IPS-NIHi7 (cell line): ENCODE measurements at regions not wholly inside any gene's neighbourhood (a gene's known extent, or its start where the extent isn't known, plus 50 kb on each side); places are given as distances from the start of the nearest gene placed in this dataset.
"Not testable (repeated sequence)": the region's sequence is repeated elsewhere in the genome, so short reads cannot be mapped to it uniquely, and the experiment has no call there.

ENCODE experiments used
- DNase-seq: peaks from one replicate; pipeline ENCODE4 v3.0.0; 2012; ENCODE audit warnings: mixed read lengths; ENCODE audit errors: extremely low spot score

DNA sequence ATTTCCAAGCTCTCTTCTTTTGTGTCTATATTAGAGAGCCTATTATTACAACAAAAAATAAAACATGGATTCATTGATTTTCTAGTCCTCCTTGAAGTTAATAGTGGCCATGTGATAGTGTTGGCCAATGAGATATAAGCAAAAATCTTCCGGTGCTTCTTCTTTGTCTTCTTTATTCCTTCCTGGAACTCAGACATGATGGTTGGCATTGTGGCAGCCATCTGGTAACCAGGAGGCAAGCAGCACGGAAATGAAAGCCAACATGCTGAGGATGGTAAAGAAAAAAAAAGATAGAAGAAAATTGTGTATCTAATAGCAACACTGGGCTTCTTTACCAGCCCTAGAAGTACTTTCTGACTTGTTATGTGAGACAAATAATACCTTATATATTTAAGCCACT lies 50.8 kb upstream of the SEL1L start:
- no peak for DNase-seq

- DNase-seq, result peak; percentile 28
Measured at GRCh38 chr14:81589381-81590065, 55.9 kb upstream of the SEL1L start.

- no peak for DNase-seq
Measured at GRCh38 chr14:81591266-81591665, 57.6 kb upstream of the SEL1L start.

DNA sequence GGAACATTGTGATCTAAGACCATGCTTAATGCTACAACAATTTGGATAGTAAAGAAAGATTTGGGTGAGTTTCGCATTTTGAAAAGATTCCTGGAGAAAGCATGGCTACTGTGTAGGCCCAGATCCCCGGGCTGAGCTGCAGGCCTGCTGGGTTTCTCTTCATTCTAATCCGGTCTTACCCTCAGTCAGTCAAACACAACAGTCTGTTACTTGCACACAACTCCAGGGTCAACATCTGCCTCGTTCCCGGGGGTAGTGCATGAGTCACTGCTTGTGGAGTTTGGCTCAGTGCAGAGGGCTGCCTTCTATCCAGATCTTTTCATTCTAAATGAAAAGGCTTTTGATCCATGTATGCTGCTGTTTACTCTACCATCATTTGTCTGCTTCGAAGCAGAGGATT lies 60.4 kb upstream of the SEL1L start:
- peak; percentile 58 for DNase-seq

DNA sequence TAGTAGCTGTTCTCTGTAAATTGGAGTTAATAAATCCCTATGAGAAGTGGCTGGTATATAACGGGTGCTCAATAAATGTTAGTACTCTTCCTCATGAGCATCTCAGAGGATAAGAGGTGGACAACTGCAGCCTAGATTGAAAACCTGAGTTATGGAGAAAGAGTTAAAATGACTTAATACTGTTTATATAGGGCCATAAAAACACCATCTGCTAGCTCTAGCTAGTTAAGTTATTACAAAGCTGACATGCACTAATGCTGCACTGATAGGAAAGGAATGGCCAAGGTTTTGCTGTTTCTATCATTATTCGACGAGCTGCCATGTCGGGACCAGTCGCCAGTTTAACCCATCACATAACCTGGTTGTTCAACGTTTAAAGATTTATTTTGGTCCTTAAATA lies 72.0 kb upstream of the SEL1L start:
- no peak for DNase-seq

GRCh38 chr14:81613341-81614045 lies 79.8 kb upstream of the SEL1L start:
- no peak for DNase-seq

DNA sequence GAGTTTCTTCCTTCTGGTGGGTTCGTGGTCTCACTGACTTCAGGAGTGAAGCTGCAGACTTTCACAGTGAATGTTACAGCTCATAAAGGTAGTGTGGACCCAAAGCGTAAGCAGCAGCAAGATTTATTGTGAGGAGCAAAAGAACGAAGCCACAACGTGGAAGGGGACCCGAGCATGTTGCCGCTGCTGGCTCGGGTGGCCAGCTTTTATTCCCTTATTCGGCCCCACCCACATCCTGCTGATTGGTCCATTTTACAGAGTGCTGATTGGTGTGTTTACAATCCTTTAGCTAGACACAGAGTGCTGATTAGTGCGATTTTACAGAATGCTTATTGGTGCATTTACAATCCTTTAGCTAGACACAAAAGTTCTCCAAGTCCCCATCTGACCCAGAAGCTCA lies 80.6 kb upstream of the SEL1L start:
- DNase-seq, result not testable (repeated sequence)

- no peak for DNase-seq
Measured at GRCh38 chr14:81618695-81619094, 85.0 kb upstream of the SEL1L start.

- DNase-seq, result no peak
Measured at GRCh38 chr14:81619816-81620215, 86.2 kb upstream of the SEL1L start.

GRCh38 chr14:81623771-81624396 lies 90.2 kb upstream of the SEL1L start:
- not testable (repeated sequence) for DNase-seq

DNA sequence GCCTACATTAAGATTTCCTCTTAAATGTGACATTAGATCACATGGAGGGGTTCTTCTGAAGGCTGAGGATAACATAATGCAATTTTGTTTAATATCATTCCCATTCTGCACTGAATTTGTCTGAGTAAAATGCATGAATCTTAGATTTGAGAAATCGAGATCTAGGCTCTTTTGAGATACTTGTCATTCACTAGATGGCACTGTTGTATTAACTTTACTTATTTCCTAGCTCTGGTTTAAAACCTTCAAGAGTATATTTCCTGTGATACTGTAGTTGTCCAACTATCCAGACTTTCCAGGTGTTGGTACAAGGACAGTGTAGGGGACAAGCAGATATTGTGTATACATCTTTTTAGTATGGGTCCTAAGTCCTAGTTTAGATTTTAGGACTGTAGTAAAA lies 91.7 kb upstream of the SEL1L start:
- DNase-seq, result peak; percentile 22

DNA sequence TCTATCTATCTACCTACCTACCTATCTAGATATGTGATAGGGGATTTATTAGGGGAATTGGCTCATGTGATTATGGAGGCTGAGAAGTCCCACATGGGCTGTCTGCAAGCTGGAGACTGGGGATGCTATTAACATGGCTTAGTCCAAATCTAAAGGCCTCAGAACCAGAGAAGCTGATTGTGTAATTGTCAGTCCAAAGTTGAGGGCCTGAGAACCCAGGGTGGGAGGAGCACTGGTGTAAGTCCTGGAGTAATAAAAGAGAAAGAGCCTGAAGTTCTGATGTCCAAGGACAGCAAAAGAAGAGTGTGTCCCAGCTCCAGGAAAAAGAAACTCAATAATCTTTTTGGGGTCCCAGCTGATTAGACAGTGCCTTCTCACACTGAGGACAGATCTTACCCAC lies 98.5 kb upstream of the SEL1L start:
- no peak for DNase-seq

- DNase-seq, result no peak
Measured at GRCh38 chr14:81633496-81633895, 99.8 kb upstream of the SEL1L start.

- DNase-seq, result no peak
Measured at GRCh38 chr14:81637639-81638038, 104.0 kb upstream of the SEL1L start.

DNA sequence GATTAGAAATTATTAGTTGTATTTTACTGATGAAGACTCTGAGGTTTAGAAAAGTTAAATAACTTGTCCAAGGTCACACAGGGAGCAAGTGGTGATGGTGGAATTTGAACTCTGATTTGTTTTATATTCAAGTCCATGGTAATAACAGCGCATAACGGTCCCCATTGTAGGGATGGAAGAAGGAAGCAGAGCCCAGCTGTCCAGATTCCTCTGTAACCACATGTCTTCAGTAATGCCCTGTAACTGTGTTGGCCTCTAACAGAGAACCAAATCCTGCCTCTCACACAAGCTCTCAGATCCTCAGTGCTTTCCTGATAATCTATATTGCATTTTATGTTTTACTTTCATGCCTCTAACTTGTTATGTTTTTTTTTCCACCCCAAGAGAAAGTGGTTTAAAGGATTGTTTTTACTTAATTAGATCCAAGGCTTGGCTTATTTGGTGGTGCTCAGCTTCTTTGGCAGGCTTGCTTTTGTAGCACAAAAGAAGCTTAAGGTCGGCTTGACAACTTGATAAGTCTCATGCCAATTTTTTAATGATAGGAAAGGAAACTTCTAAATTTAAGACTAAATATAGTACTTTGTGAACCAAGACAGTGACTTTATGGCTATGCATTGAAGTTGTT lies 105.1 kb upstream of the SEL1L start:
- DNase-seq, result no peak

GRCh38 chr14:81653626-81654025 lies 120.0 kb upstream of the SEL1L start:
- no peak for DNase-seq

GRCh38 chr14:81655423-81656314 lies 122.0 kb upstream of the SEL1L start:
- peak; percentile 37 for DNase-seq

- DNase-seq, result no peak
Measured at GRCh38 chr14:81656811-81657210, 123.2 kb upstream of the SEL1L start.

DNA sequence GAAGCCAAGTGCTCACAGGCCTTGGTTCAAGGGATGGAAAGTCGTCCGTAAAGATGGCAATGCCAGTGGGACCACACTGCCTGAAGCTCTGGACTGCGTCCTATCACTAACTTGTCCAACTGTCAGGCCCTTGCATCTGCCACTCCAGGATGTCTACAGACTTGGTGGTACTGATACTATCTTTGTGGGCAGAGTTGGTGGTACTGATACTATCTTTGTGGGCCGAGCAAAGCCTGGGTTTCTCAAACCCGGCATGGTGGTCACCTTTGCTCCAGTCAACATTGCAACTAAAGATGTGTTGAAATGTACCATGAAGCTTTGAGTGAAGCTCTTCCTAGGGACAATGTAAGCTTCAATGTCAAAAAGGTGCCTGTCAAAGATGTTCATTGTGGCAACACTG lies 128.4 kb upstream of the SEL1L start:
- no peak for DNase-seq

- DNase-seq, result no peak
Measured at GRCh38 chr14:81662570-81663197, 129.0 kb upstream of the SEL1L start.

DNA sequence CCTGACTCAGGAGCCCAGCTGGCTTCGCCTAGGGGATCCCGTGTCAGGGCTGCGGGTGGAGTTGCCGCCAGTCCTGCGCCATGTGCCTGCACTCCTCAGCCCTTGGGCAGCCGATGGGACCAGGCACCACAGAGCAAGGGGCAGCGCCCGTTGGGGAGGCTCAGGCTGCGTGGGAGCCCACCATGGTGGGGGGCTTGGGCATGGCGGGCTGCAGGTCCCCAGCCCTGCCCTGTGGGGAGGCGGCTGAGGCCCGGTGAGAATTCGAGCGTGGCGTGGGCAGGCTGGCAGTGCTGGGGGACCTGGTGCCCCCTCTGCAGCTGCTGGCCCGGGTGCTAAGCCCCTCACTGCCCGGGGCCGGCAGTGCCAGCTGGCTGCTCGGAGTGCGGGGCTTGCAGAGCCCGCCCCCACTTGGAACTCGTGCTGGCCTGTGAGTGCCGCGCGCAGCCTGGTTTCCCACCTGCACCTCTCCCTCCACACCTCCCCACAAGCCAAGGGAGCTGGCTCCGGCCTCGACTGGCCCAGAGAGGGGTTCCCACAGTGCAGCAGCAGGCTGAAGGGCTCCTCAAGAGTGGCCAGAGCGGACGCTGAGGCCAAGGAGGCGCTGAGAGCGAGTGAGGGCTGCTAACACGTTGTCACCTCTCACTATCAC lies 135.1 kb upstream of the SEL1L start:
- DNase-seq, result no peak
